DMS53 treated with DMSO at 0.1 percent for 48 hours (cell line): ENCODE measurements at regions not wholly inside any gene's neighbourhood (a gene's known extent, or its start where the extent isn't known, plus 50 kb on each side); places are given as distances from the start of the nearest gene placed in this dataset.

Experiments
- DNase-seq: peaks from one replicate; lab custom pipeline; 2025; ENCODE audit not compliant: unreplicated experiment; lab: John Stamatoyannopoulos, UW

DNA sequence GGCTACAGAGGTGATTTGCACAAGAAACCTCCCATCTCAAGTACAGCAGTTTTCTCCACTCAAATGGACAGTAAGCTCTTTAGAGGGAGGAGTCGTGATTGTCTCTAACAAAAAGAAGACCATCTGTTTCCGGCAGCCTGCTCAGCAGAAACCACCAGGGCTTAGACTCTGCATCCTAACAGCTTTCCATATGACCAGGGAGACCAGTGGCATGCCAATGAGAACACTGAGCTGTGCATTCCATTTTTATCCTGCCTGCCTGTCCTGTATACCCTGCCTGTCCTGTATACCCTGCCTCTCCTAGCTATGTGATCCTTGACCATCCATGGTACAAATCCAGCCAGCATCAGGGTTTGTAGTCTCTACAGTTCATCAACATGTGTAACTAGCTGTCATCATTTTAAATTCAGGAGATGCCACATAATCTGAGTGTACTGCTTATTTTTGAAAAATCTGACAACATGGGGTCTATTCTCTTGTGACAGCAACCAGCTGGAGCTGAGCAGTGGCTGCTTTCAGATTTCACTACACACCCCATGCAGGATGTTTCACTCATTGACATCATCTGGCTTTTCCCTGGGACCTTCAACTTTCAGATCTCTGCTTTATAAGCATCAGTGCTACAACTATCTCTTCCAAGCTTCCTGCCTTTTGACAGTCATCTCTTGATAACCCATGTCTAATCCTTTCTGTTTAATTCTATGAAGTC lies 50.5 kb upstream of the POU2AF2 start:
- DNase-seq, result no peak

DNA sequence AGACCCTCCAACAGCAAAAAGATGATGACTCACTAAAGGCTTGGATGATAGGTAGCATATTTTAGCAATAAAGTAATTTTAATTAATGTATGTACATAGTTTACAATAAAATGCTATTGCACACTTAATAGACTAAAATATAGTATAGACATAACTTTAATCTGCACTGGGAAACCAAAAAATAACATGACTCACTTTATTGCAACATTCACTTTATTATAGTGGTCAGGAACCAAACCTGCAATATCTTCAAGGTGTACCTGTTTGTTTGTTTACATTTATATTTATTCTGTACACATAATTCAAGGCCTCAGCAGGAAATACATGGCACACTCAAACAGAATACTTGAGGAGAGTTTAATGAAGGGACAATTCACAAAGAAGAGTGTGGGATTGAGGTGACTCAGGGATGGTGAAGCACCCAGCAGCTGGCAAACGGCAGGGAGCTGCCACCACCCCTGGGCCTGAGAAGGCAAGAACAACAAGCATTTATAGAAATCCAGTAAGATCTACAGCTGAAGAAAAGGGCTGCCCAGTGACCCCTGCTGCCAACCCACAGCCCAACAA lies 51.5 kb upstream of the POU2AF2 start:
- DNase-seq, result no peak

DNA sequence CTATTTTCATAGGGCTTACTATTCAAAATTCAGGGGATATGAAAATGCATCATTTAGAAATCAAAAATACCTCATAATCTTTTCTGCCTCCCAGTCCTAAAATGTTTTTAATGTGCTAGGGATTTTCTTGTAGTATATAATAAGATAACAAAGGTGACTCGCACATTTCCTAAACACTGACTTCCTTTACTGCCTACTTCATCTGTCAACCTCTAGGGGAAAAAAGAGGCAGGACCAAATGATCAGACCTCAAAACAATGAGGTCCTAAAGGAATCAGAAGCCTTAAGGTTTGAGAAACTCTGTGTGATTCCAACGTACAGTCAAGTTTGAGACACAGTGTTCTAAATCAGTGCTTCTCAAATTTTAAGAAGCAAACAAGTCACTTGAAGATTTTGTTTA lies 56.1 kb upstream of the POU2AF2 start:
- no peak for DNase-seq

DNA sequence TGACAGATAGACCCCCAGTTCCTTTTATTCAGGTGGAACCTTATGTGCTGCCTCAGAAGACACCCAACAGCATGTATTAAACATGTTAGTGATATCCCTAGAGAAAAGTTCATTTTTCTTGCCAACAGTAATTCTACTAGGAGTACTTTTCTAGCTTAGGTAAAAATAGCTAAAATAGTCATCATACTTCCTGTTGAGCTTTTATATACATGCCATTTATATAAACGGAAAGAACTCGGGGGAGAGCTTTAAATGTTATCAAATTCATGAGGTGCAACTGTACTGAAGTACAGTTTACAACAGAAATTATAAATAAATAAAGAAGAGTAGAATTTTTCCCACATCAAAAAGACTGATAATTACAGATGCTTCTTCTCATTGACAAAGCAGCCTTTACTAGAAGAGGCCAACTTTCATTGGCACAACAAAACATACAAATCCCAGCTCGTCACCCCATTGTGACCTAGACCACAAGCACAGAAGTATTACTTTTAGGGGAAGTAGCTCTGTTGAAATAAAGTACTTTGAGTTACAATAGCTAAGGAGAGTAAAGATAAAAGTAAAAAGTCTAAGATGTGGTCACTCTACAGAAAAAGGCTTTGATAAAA lies 59.1 kb upstream of the POU2AF2 start:
- DNase-seq, result no peak

DNA sequence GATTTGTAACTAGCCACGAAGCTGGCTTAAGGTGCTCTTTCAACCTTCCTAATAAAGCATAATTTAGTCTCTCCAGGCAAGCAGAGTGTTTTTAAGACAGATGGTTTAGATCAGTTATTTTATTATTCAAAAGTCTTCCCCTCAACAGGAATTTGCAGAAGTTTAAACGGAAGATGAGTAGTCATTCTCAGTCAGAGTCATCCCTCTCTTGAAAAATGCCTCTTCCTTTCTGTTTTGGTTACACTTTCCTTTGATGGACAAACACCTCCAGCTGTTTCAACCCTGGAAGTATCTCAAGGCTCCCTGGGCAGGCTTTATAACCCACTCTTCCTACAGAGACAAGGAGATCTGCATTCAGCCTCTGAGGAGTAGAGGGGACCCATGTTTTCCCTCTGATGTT lies 60.3 kb upstream of the POU2AF2 start:
- no peak for DNase-seq

DNA sequence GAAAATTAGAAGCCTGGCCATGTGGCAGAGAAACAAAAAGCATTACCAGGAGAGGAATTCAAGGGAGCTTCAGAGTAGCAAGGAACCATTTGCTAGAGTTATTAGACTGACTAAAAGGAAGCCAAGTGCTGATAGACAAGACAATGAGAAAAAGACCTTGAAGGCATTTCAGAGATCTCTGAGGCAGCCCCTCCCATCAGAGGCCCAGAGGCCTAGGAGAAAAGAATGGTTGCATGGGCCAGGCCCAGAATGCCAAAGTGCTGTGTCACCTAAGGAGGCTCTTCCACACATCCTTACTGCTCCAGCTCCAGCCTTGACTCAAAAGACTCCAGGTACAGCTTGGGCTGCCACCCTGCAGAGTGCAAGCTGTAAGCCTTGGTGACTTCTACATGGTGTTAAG lies 61.8 kb upstream of the POU2AF2 start:
- DNase-seq, result no peak

DNA sequence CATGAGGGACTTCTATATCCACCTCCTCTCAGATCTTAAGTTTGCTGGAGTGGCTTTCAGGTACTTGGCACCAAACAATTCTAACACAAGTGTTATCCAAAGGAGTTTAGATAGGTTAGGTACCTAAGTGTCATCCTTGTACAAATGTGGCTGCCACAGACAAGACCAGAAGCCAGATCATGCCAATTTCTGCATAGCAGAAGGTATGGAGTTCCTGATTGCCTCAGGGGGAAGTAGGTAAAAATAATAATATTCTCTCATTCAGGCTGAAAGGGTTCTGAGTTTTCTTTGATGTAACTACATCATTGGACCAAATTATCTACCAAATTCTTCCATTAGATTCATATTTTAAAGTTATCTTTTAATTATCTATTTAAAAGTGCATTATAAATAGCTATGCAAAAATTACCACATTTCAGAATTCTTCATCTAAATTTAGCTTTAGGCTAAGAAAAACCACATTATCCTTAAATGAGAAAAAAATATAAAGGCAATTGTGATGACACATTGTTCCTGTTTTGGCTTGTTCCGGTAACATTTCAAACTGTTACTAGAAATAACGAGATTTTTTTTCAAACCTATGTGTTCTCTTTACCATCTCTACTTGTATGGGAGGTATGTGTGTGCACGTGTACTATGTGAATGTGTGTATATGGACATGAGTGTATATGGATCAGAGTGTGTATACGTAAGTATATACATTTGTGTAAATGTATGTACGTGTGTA lies 66.2 kb upstream of the POU2AF2 start:
- no peak for DNase-seq

DNA sequence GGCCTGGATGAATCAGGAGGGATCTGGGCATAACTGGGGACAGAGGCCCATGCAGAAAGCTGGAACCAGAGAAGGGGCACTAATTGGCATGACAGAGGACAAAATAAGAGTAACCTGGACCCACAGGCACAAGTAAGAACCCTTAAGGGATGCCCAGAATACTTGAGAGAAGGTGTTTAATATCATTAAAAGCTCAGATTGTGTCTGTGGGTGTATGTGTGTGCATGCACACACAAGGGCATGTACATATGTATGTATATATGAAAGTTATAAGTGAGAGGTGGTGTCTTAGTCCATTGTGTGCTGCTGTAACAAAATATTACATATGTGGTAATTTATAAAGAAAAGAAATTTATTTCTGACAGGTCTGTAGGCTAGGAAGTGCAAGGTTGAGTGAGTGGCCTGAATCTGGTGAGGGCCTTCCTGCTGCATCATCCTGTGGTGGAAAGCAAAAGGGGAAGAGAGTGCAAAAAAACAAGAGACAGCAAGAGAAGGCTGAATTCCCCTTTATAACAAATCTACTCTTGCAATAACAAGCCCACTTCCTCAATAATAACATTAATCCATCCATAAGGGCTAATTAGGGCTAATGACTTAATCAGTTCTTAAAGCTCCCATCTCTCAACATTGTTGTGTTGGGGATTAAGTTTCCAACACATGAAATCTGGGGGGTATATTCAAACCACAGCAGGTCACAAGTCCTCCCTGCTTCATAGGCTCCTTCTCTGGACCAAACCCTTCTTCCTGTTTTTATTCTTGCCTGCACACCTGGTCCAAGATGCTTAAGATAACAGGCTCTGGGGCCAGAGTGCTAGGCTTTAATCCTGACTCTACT lies 68.3 kb upstream of the POU2AF2 start:
- DNase-seq, result no peak

DNA sequence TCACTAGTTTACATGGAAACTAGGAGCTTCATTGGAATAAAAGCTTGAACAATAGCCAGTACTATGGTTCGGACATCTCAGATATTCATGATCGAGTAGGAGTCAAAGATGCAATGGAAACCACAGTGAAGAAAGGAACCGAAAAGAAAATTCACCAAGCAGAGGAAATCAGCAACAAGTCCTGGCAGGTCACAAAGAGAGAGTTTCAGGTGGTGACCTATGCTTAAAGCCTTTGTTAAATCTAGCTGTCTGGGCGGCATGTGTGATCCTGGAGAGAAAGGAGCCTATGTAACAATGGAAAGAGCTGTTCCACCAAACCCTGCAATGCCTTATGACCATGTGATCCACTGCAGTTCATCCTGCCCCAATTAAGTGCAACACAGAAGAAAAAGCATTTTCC lies 68.9 kb upstream of the POU2AF2 start:
- DNase-seq, result no peak

DNA sequence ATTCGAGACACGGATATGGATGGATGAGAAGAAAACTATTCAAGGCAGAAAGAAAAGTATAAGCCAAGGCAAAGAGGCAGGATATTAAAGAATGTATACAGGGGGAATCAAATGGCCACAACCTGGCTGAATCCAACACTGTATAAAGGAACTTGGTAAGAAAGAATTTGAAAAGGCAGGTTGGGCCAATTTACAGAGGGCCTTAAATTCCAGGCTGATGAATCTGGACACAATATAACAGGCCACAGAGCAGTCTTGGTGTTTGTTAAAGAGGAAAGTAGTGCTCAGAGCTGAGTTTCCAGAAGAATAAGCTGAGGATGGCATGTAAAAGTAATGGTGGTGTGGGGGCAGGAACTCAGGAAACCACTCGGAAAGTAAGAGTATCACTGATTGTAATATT lies 72.3 kb upstream of the POU2AF2 start:
- DNase-seq, result no peak

DNA sequence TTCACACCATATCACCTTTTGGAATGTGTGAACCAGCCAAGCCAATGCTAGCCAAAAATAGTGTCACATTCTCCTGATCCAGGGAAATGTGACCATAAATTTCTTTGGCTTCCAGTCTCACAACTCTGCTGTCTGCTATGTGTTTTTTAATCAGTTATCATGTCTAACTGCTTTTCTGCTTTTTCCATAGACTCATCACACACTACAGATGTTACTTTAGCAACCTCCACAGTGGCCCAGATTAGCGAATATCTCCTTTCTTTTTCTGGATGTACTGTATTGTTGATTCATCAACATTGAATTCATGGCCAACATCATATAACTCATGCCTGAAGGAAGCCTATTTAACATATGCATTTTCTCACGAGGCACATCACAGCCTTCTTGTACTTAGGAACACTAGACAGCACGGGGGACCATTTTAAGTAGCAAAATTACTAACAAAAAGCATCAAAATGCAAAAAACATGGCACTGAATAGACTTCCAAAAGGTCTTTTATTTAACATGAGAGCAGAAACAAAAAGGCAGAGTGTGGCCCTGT lies 73.1 kb upstream of the POU2AF2 start:
- DNase-seq, result no peak

DNA sequence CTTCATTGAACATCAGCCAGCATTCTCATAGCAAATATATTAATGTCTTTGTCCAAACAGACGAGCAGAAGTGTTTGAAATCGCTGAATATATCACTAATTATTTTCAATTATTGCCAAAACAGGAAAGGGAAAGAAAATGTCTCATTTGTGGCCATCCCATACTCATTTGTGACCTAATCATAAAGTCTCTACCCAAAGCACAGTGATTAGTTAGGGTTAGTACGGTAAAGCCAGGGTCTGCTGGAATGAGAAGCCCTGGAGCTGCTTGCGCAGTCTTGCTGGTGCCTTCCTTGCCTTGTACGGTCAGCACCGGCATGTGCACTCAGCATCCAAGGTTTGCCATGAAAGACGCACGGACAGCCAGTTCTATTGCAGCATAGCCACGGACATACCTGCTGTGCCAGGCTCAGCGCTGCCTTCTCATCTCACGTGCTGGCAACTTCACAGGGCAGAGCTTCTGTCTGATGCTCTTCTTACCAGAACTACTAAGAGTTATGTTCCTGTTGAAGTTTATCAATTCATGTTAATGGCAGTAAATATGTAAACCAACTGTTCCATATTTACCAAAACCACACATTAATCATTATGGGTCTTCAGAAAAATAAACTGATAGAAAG lies 74.7 kb upstream of the POU2AF2 start:
- no peak for DNase-seq

DNA sequence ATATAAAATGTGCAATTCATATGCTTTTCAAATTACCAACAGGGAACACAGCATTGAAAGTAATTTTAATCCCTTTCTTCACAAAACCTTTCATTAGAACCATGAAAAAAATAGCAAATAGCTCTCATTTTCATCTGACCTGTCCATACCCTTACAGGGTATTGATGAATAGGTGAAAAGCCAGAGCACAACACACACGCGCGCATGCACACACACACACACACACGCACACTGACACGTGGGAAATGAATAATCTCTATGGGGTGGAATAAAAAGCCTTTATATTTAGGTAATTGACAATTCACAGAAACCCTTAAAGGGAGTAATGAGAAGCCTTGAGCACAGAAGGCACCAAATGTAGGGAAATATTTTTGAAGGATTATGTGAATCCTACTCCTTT lies 76.2 kb upstream of the POU2AF2 start:
- no peak for DNase-seq

DNA sequence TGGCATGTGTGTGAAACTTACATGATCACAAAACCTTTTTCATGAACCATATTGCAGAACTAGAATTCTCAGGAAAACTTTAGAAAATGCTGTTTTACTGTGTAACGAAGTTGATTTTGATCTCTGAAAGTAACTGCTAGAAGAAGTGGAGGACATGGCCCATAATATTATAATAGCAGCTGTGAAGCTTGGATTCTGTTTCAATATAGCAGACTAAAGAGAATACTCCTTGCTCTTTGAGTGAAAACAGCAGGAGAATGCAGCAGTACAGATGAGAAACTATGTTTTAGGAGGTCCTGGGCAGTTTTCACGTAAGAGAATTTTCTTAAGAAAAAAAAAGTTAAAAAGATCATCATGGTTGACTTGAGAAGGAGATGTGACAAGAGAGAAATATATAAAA lies 76.7 kb upstream of the POU2AF2 start:
- DNase-seq, result no peak

DNA sequence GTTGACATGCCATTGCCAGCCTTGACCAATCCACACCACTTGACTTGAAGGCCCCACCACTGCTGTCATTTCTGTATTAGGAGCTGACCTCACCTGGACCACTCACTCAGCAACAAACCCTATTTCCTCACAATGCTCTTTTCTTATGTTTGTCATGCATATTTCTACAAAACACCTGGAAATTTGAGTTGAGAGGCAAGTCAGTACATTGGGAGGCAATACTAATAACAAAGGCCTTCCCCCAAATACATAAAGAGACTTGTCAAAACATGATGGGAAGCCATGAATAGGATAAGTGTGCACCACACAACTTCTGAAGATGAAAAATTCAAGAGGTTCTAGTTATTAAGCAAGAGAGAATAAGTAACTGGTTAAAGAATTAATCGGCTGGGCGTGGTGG lies 77.9 kb upstream of the POU2AF2 start:
- DNase-seq, result no peak

DNA sequence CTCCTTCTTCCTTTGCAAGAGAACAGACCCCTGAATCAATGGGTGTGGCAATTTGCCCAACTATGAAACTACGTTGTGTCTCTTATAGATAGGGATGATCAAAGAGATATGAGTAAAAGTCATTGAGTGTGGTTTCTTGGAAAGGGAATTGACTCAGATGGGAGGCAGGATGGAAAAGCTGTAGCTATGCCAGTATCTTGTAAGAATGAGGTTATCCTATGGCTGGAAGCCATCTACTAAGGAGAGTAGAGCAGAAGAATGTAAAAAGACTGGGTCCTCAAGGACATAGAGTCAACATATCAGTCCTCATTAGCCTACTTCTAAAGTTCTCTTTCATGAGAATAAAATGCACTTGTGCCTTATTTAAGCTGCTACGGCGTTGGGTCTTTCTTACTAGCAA lies 78.9 kb upstream of the POU2AF2 start:
- DNase-seq, result no peak

DNA sequence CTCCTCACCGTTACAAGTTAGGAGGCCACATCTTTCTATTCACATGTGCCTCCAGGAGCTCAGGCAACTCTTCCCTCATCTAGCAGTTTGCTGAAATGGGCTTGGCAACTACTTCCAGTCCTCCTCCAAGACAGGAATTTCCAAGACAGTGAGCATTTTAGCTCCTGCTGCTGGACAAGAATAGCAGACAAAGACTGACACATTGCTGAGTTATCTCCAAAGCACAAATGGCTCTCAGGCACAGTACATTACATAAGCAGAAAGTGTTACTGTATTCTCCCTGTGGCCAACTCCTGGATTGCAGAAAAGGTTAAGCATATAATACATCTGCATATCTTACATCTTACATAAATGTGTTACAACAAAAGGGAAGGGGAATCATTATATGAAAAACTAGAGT lies 83.2 kb upstream of the POU2AF2 start:
- DNase-seq, result no peak

DNA sequence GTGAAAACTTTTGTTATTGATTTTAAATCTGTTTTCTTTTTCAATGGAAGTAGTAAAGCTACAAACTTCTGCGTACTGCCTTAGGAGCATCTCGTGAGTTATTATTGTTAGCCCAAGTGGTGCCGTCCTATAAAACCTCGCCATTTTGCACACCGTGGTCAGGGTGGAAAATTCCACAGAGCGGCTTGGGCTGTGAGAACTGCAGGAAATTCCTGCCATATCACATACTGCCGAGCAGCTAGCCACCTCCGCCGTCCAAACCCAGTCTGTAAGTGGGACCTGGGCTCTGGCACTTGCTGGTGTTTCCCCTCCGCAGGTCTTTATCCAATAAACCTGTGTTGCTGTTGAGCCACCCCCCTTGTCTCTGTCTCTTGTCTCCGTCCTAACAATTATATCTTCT lies 88.0 kb upstream of the POU2AF2 start:
- DNase-seq, result no peak

DNA sequence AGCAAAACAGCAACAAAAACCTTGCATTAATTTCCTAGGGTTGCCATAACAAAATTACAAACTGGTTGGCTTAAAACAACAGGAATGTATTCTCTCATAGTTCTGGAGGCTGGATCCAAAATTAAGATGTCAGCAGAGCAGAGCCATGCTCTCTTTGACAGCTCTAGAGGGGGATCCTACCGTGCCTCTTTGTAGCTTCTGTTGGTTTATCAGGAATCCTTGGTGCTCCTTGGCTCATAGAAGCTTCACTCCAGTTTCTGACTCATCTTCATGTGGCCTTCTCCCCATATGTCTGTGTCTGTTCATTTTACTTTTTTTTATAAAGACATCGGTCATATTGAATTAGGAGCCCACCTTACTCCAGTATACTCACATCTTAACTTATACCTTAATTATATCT lies 90.5 kb upstream of the POU2AF2 start:
- DNase-seq, result no peak

DNA sequence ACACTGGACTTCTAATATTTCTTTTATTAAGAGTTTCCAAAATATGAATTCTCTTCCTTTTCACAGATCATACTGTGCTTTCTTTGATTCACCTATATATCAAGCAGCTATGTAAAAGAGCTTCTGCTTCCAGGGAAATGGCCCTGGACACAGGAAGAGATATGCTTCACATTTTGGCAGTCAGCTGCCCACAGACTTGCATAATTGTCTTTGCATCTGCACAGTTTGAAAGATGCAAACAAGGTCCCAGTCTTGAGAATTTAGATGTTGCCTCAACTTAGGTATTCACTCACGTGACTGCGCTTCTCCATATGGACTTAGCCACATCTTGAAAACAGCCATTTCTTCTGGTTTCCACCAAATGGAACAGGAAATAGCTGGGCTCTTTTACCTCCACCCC lies 92.3 kb upstream of the POU2AF2 start:
- no peak for DNase-seq

DNA sequence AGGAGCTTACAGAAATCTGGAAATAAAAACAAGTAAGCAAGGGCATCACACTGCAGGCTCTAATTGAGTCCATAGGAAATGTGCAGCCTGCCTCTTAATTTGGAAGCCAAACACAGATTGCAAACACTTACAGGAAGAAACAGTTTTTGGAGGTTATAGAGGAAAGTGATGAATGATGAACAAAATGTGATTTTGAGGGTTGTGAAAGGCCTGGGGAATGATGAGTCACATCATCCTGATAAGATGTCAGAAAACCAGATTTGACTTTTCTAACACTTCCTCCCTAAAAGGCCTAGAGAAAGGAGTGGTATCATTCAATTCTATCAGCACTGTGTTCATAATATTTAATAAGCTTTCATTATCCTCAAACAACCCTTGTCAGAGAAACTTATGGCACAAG lies 96.6 kb upstream of the POU2AF2 start:
- no peak for DNase-seq
